C4-2B (cell line): ENCODE measurements at regions not wholly inside any gene's neighbourhood (a gene's known extent, or its start where the extent isn't known, plus 50 kb on each side); places are given as distances from the start of the nearest gene placed in this dataset.

Source experiments
- CTCF ChIP-seq: fragments of 450-650 bp; conservative IDR thresholded peaks from 2 replicates; pipeline ENCODE4 v1.5.1; 2017; ENCODE audit warnings: mild to moderate bottlenecking
- ZFX ChIP-seq: fragments of 450-650 bp; IDR thresholded peaks from 2 replicates; pipeline ENCODE4 v1.6.1; 2017

GRCh38 chr6:163741342-163741741 is 326.8 kb downstream of the QKI start:
- TF ChIP-seq CTCF (no peak), ZFX (no peak)
